Lung (tissue), 11 donors: ENCODE measurements at regions not wholly inside any gene's neighbourhood (a gene's known extent, or its start where the extent isn't known, plus 50 kb on each side); places are given as distances from the start of the nearest gene placed in this dataset.

Experiments used
- ATAC-seq: fragments of 200-7000 bp; cut with Tn5 transposase; one replicate; pipeline ENCODE4 v1.9.1; 2020; ENCODE audit warnings: moderate number of reproducible peaks; ENCODE audit not compliant: insufficient read depth, low FRiP score
- DNase-seq, 3 donors: peaks; one replicate each; pipeline ENCODE4 v3.0.0-alpha.2; 2013 to 2017
- H3K27ac ChIP-seq, 2 donors: one replicate each; pipeline ENCODE4 v1.5.1; 2013; ENCODE audit warnings: mild to moderate bottlenecking in 2 of 2, moderate library complexity in 2 of 2, control low read depth in 1 of 2, inconsistent platforms in 1 of 2, low read depth in 1 of 2, low read length in 1 of 2
- H3K27me3 ChIP-seq, 3 donors: one replicate each; pipeline ENCODE4 v1.5.1; 2013; ENCODE audit warnings: low read length in 2 of 3; ENCODE audit not compliant: control insufficient read depth in 3 of 3, insufficient read depth in 3 of 3
- H3K36me3 ChIP-seq, 4 donors: one replicate each; pipeline ENCODE4 v1.5.1; 2013; ENCODE audit warnings: low read length in 4 of 4, mild to moderate bottlenecking in 1 of 4, moderate library complexity in 1 of 4; ENCODE audit not compliant: control insufficient read depth in 4 of 4, insufficient read depth in 4 of 4
- H3K4me1 ChIP-seq, 5 donors: one replicate each; pipeline ENCODE4 v1.5.1; 2013; ENCODE audit warnings: low read length in 5 of 5, mild to moderate bottlenecking in 2 of 5, moderate library complexity in 1 of 5; ENCODE audit not compliant: control insufficient read depth in 5 of 5, insufficient read depth in 5 of 5
- H3K4me3 ChIP-seq: one replicate; pipeline ENCODE4 v1.5.1; 2013; ENCODE audit warnings: mild to moderate bottlenecking, control low read depth, moderate library complexity
- H3K9ac ChIP-seq, 2 donors: one replicate each; pipeline ENCODE4 v1.5.1; 2013; ENCODE audit warnings: low read length in 2 of 2, control low read depth in 1 of 2; ENCODE audit not compliant: insufficient read depth in 1 of 2
- H3K9me3 ChIP-seq, 4 donors: one replicate each; pipeline ENCODE4 v1.5.1; 2013; ENCODE audit warnings: low read length in 3 of 4, mild to moderate bottlenecking in 1 of 4, moderate library complexity in 1 of 4; ENCODE audit not compliant: control insufficient read depth in 4 of 4, insufficient read depth in 3 of 4
- WGBS, 2 donors: extraction: QIAGEN DNeasy Blood & Tissue Kit; methylation state at CpG; one replicate each; pipeline ENCODE4 v1.1.7; 2013; 5-methylcytosine and 5-hydroxymethylcytosine counted together
- TF ChIP-seq, protein P1 (sequence below): IDR thresholded peaks from 2 replicates; pipeline ENCODE4 v1.5.1; 2012; ENCODE audit warnings: mild to moderate bottlenecking; ENCODE audit errors: control extremely low read depth, extremely low read depth
- donor health status: control.
- donor health status: control.
- donor health status: Bipolar disorder and iron deficiency.
- donor health status: healthy.
- donor health status: DM: yes; HTN: yes; CAD: no.

DNA sequence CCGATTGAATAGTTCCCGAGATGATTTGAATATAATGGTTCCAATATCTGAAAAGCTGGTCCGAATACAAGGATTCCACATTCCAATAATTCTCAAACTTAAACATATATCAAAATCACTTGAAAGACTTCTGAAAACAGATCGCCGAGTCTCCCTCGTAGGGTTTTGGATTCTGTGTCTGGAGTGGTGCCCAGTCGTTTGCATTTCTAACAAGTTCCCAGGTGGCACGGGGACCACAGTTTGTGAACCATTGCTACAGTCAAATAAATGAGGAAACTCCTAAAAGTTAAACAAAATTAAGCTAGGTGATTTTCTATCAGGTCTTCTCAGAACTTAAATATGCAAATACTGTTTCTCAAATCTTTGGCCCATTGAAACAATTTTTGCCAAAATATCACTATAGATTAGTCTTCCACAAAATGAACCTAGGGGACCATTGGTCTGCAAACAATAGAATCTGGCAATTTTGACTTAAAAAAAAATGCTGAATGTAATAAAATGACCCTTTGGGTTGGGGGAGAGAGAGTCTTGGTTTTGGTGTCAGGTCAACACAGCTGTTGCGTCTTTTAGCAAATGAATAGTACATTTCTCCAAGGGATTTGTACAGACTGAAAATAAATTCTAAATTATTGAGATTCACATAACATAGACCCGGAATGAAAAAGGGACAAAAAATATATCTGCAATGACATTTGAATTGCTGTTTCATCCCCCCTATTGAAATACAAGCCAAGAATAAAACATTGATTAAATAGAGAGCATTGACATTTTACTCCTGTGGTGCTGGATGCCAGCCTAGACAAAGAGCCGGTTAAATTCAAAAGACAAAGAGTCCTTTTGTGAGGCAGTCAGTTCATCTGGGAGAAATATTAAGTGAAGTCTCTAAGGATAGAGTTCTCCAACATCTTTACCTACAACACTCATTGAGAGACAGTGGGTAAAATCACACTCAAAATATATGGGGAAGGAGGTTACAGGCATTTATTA is 175.7 kb upstream of the ADAMTS9 start:
- 93% methylated on average over 11 of the region's 11 CpGs for WGBS, 2 donors
- Histone ChIP-seq H3K27me3 (no peaks in the 10 kb centered on the region), H3K36me3 (peaks cover 0 to 1% (median 0%) of the 10 kb centered on the region in 4 donors), H3K9ac (no peak overlapping the region), H3K4me3 (no peak overlapping the region), H3K27ac (no peak overlapping the region), H3K9me3 (no peaks in the 10 kb centered on the region), H3K4me1 (peaks cover 0 to 7% (median 1%) of the 10 kb centered on the region in 5 donors)
- DNase-seq, result no peak
- ATAC-seq, result no peak
- TF ChIP-seq, protein P1, sequence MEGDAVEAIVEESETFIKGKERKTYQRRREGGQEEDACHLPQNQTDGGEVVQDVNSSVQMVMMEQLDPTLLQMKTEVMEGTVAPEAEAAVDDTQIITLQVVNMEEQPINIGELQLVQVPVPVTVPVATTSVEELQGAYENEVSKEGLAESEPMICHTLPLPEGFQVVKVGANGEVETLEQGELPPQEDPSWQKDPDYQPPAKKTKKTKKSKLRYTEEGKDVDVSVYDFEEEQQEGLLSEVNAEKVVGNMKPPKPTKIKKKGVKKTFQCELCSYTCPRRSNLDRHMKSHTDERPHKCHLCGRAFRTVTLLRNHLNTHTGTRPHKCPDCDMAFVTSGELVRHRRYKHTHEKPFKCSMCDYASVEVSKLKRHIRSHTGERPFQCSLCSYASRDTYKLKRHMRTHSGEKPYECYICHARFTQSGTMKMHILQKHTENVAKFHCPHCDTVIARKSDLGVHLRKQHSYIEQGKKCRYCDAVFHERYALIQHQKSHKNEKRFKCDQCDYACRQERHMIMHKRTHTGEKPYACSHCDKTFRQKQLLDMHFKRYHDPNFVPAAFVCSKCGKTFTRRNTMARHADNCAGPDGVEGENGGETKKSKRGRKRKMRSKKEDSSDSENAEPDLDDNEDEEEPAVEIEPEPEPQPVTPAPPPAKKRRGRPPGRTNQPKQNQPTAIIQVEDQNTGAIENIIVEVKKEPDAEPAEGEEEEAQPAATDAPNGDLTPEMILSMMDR, result no peak

- Histone ChIP-seq H3K4me3 (no peak overlapping the region), H3K27ac (no peak overlapping the region), H3K9me3 (no peaks in the 10 kb centered on the region), H3K4me1 (peaks cover 0 to 7% (median 1%) of the 10 kb centered on the region in 5 donors), H3K9ac (no peak overlapping the region), H3K36me3 (peaks cover 0 to 1% (median 0%) of the 10 kb centered on the region in 4 donors), H3K27me3 (no peaks in the 10 kb centered on the region)
- 68 to 77% methylated on average over 3 of the region's 3 CpGs for WGBS, 2 donors
- ATAC-seq (no peak), DNase-seq (no peak)
- TF ChIP-seq, protein P1, result no peak
These were observed 173.9 kb upstream of the ADAMTS9 start for GRCh38 chr3:64861684-64862083.

GRCh38 chr3:64860536-64860870 is 172.7 kb upstream of the ADAMTS9 start:
- Histone ChIP-seq H3K9me3 (no peaks in the 10 kb centered on the region), H3K4me3 (no peak overlapping the region), H3K27me3 (no peaks in the 10 kb centered on the region), H3K36me3 (peaks cover 0 to 1% (median 0%) of the 10 kb centered on the region in 4 donors), H3K27ac (no peak overlapping the region), H3K4me1 (peaks cover 0 to 1% (median 0%) of the 10 kb centered on the region in 5 donors), H3K9ac (no peak overlapping the region)
- TF ChIP-seq, protein P1, result no peak
- 88% methylated on average over 2 of the region's 2 CpGs for WGBS, 2 donors
- DNase-seq (no peak), ATAC-seq (no peak)
